IMR-90 (cell line): ENCODE measurements at regions not wholly inside any gene's neighbourhood (a gene's known extent, or its start where the extent isn't known, plus 50 kb on each side); places are given as distances from the start of the nearest gene placed in this dataset.

Source experiments
- ATAC-seq: fragments of 200-7000 bp; cut with Tn5 transposase; 2 replicates; pipeline ENCODE4 v1.9.1; 2020; ENCODE audit warnings: low read depth, mild to moderate bottlenecking, moderate library complexity
- BruUV-seq: library from RNA; stranded (reverse); fragments of 400-500 nt; replicated peaks from 2 replicates; lab custom pipeline; 2021; lab: Mats Ljungman, UMichigan
- CTCF ChIA-PET: fragments of 300-600 bp; formaldehyde crosslinking; extraction: SDS; loops from one replicate; lab custom pipeline; 2021; ENCODE audit warnings: antibody characterized with exemption; lab: Yijun Ruan, JAX
- POLR2A ChIA-PET: fragments of 300-600 bp; sonication (Branson Sonifier 250); formaldehyde crosslinking; loops from one replicate; lab custom pipeline; 2022; ENCODE audit warnings: antibody characterized with exemption; ENCODE audit not compliant: unreplicated experiment; lab: Charles Lee
- DNase-seq: peaks from one replicate; pipeline ENCODE4 v3.0.0; 2013
- H2AFZ ChIP-seq: replicated peaks from 2 replicates; pipeline ENCODE3; 2013; ENCODE audit warnings: low read length, mild to moderate bottlenecking; ENCODE audit not compliant: poor library complexity
- H2AK5ac ChIP-seq: 2 replicates; pipeline ENCODE4 v1.6.1; 2013; ENCODE audit warnings: low read depth, low read length, inconsistent platforms
- H2AK9ac ChIP-seq: replicated peaks from 2 replicates; pipeline ENCODE3; 2013; ENCODE audit warnings: mild to moderate bottlenecking, low read depth, low read length, moderate library complexity; ENCODE audit not compliant: poor library complexity
- H2BK120ac ChIP-seq: 2 replicates; pipeline ENCODE4 v1.6.1; 2013; ENCODE audit warnings: low read depth, low read length, inconsistent platforms
- H2BK15ac ChIP-seq: 3 replicates; pipeline ENCODE4 v1.6.1; 2013; ENCODE audit warnings: low read depth, low read length, inconsistent platforms
- H2BK20ac ChIP-seq: 2 replicates; pipeline ENCODE4 v1.6.1; 2013; ENCODE audit warnings: low read depth, mild to moderate bottlenecking, inconsistent platforms, low read length, moderate library complexity
- H2BK5ac ChIP-seq: 2 replicates; pipeline ENCODE4 v1.6.1; 2013; ENCODE audit warnings: mild to moderate bottlenecking, low read depth, low read length, inconsistent platforms; ENCODE audit not compliant: poor library complexity, severe bottlenecking
- H3K14ac ChIP-seq: replicated peaks from 2 replicates; pipeline ENCODE4 v1.6.1; 2013; ENCODE audit warnings: low read depth, low read length, inconsistent platforms
- H3K18ac ChIP-seq: 2 replicates; pipeline ENCODE4 v1.6.1; 2013; ENCODE audit warnings: low read depth, low read length, control low read depth
- H3K23ac ChIP-seq: 2 replicates; pipeline ENCODE4 v1.6.1; 2013; ENCODE audit warnings: low read depth, low read length, inconsistent platforms
- H3K27ac ChIP-seq: 2 replicates; pipeline ENCODE4 v1.5.1; 2013; ENCODE audit warnings: mild to moderate bottlenecking, control low read depth, low read length; ENCODE audit not compliant: insufficient read depth
- H3K27me3 ChIP-seq: 2 replicates; pipeline ENCODE4 v1.6.1; 2013; ENCODE audit warnings: low read length; ENCODE audit not compliant: control insufficient read depth, insufficient read depth
- H3K36me3 ChIP-seq: 2 replicates; pipeline ENCODE4 v1.6.1; 2013; ENCODE audit warnings: low read length, mixed read lengths; ENCODE audit not compliant: control insufficient read depth, insufficient read depth
- H3K4ac ChIP-seq: 2 replicates; pipeline ENCODE4 v1.6.1; 2013; ENCODE audit warnings: low read depth, low read length, inconsistent platforms
- H3K4me1 ChIP-seq: 2 replicates; pipeline ENCODE4 v1.6.1; 2013; ENCODE audit warnings: low read length, mixed read lengths; ENCODE audit not compliant: control insufficient read depth, insufficient read depth
- H3K4me2 ChIP-seq: 2 replicates; pipeline ENCODE4 v1.6.1; 2013; ENCODE audit warnings: low read depth, mild to moderate bottlenecking, control low read depth, low read length, moderate library complexity
- H3K4me3 ChIP-seq: 2 replicates; pipeline ENCODE4 v1.5.1; 2013; ENCODE audit warnings: low read depth, mild to moderate bottlenecking, control low read depth, low read length, moderate library complexity; ENCODE audit not compliant: insufficient read depth
- H3K56ac ChIP-seq: 2 replicates; pipeline ENCODE4 v1.6.1; 2013; ENCODE audit warnings: low read length, inconsistent platforms; ENCODE audit not compliant: insufficient read depth; ENCODE audit errors: extremely low read depth
- H3K79me1 ChIP-seq, 2 experiments: 2 replicates each; pipeline ENCODE4 v1.6.1; 2013; ENCODE audit warnings: low read length in 2 of 2, inconsistent platforms in 1 of 2, low read depth in 1 of 2
- H3K9ac ChIP-seq: 2 replicates; pipeline ENCODE4 v1.6.1; 2013; ENCODE audit warnings: low read depth, low read length, control low read depth
- H3K9me1 ChIP-seq: 2 replicates; pipeline ENCODE4 v1.6.1; 2013; ENCODE audit warnings: low read length, inconsistent platforms; ENCODE audit not compliant: insufficient read depth
- H3K9me3 ChIP-seq: 2 replicates; pipeline ENCODE4 v1.6.1; 2013; ENCODE audit warnings: low read length; ENCODE audit not compliant: control insufficient read depth, insufficient read depth
- H4K20me1 ChIP-seq: 2 replicates; pipeline ENCODE4 v1.6.1; 2013; ENCODE audit warnings: low read length, inconsistent platforms; ENCODE audit not compliant: insufficient read depth
- H4K5ac ChIP-seq: 2 replicates; pipeline ENCODE4 v1.6.1; 2013; ENCODE audit warnings: mild to moderate bottlenecking, low read depth, low read length, control low read depth
- H4K8ac ChIP-seq, 2 experiments: 2 replicates each; pipeline ENCODE4 v1.6.1; 2013; ENCODE audit warnings: low read depth in 2 of 2, low read length in 2 of 2, control low read depth in 1 of 2, inconsistent platforms in 1 of 2
- H4K91ac ChIP-seq: 2 replicates; pipeline ENCODE4 v1.6.1; 2013; ENCODE audit warnings: low read depth, low read length, inconsistent platforms; ENCODE audit not compliant: insufficient read depth
- CEBPB ChIP-seq: IDR thresholded peaks from 2 replicates; pipeline ENCODE4 v1.6.1; 2012; ENCODE audit warnings: low read depth, low read length, improper control_type of control experiment
- CHD1 ChIP-seq: IDR thresholded peaks from 2 replicates; pipeline ENCODE4 v1.6.1; 2012; ENCODE audit warnings: low read depth, low read length, improper control_type of control experiment
- MAZ ChIP-seq: IDR thresholded peaks from 2 replicates; pipeline ENCODE4 v1.6.1; 2012; ENCODE audit warnings: low read depth, mild to moderate bottlenecking, low read length, improper control_type of control experiment, moderate library complexity, borderline replicate concordance
- MXI1 ChIP-seq: IDR thresholded peaks from 2 replicates; pipeline ENCODE4 v1.6.1; 2012; ENCODE audit warnings: low read depth, mild to moderate bottlenecking, low read length, moderate library complexity, borderline replicate concordance
- SMC3 ChIP-seq: fragments of 150-350 bp; IDR thresholded peaks from 2 replicates; pipeline ENCODE4 v1.6.1; 2016; ENCODE audit warnings: low read depth, mild to moderate bottlenecking, antibody characterized with exemption, low read length, moderate library complexity
- WGBS, 2 experiments: methylation state at CpG; one replicate each; pipeline versions ENCODE4 v1.1.5 to v1.1.7; 2013; ENCODE audit warnings: missing lambda C conversion rate in 2 of 2; ENCODE audit not compliant: insufficient read length in 1 of 2; ENCODE audit errors: extremely low coverage in 2 of 2; 5-methylcytosine and 5-hydroxymethylcytosine counted together
- dilution Hi-C: fragments of 300-500 bp; cut with HindIII; formaldehyde crosslinking; loops from one replicate; pipeline ENCODE4 v1.14.3; 2018; ENCODE audit warnings: low sequenced_read_pairs; ENCODE audit not compliant: unreplicated experiment
- in situ Hi-C: fragments of 300-500 bp; cut with MboI; formaldehyde crosslinking; loops from 3 replicates; pipeline ENCODE4 v1.14.3; 2019; ENCODE audit warnings: low sequenced_read_pairs, inconsistent platforms, mixed read lengths
- intact Hi-C: fragments of 100-400 bp; cut with micrococcal nuclease; formaldehyde crosslinking; loops from 2 replicates; pipeline ENCODE4 v1.10.0; 2022

- CTCF ChIA-PET: no interaction called here
Observed at GRCh38 chr10:4623200-4623599, 202.8 kb upstream of the AKR1E2 start.

More at GRCh38 chr10:4623200-4623599, 202.8 kb upstream of the AKR1E2 start:
- H2BK120ac ChIP-seq: no peak overlapping the region
- H2BK5ac ChIP-seq: peak overlapping the region; percentile 41
- POLR2A ChIA-PET: no interaction called here
- H2AK9ac ChIP-seq: no peak overlapping the region
- no peak overlapping the region for H3K4me2 ChIP-seq
- no peak overlapping the region for H3K56ac ChIP-seq
- no TSS peak for BruUV-seq
- peak overlapping the region; percentile 47; the same call in 1 of the 2 replicates for H2BK20ac ChIP-seq
- peak overlapping the region; percentile 45; the same call in 1 of the 2 replicates for H4K91ac ChIP-seq
- in situ Hi-C loops (no loop called here), intact Hi-C loops (no loop called here), dilution Hi-C loops (no loop called here)
- 0 out of 2 replicates have a peak overlapping the region, but pooled peaks have one; percentile 13 for H4K5ac ChIP-seq
- H2AFZ ChIP-seq: no peak overlapping the region
- peaks cover 5% of the 10 kb centered on the region; the same call in 1 of the 2 replicates for H3K4me1 ChIP-seq
- no peak overlapping the region for H3K9ac ChIP-seq
- peak overlapping the region; percentile 80 for H2AK5ac ChIP-seq
- H4K8ac ChIP-seq: 0 out of 4 replicates have a peak overlapping the region, but pooled peaks of 1 of the 2 experiments have one; percentile 42
- ATAC-seq (no peak), DNase-seq (no peak)
- no peak overlapping the region for H3K4me3 ChIP-seq
- WGBS, 2 experiments: no CpG with 5 or more reads among the region's 7 CpGs
- no peak overlapping the region for H3K4ac ChIP-seq
- peak overlapping the region; percentile 75; the same call in 1 of the 2 replicates for H3K18ac ChIP-seq
- peak overlapping the region; percentile 72; the same call in 1 of the 2 replicates for H3K14ac ChIP-seq
- H3K9me1 ChIP-seq: no peaks in the 10 kb centered on the region
- H2BK15ac ChIP-seq: no peak overlapping the region
- peaks cover 2% of the 10 kb centered on the region; the same call in 1 of the 2 replicates for H3K9me3 ChIP-seq
- H3K27ac ChIP-seq: no peak overlapping the region
- no peaks in the 10 kb centered on the region for H4K20me1 ChIP-seq
- no peak for TF ChIP-seq MXI1
- TF ChIP-seq CEBPB: peak; percentile 21; the same call in 1 of the 2 replicates
- no peak for TF ChIP-seq SMC3
- no peak for TF ChIP-seq CHD1
- TF ChIP-seq MAZ: no peak
- no peaks in the 10 kb centered on the region for H3K36me3 ChIP-seq
- peak overlapping the region; percentile 46; the same call in 1 of the 2 replicates for H3K23ac ChIP-seq
- H3K79me1 ChIP-seq: no peaks in the 10 kb centered on the region
- no peaks in the 10 kb centered on the region for H3K27me3 ChIP-seq
